SKM-1 (cell line): ENCODE measurements at regions not wholly inside any gene's neighbourhood (a gene's known extent, or its start where the extent isn't known, plus 50 kb on each side); places are given as distances from the start of the nearest gene placed in this dataset.

Source experiments
- DNase-seq: peaks from one replicate; lab custom pipeline; 2025; ENCODE audit not compliant: unreplicated experiment; lab: John Stamatoyannopoulos, UW

DNA sequence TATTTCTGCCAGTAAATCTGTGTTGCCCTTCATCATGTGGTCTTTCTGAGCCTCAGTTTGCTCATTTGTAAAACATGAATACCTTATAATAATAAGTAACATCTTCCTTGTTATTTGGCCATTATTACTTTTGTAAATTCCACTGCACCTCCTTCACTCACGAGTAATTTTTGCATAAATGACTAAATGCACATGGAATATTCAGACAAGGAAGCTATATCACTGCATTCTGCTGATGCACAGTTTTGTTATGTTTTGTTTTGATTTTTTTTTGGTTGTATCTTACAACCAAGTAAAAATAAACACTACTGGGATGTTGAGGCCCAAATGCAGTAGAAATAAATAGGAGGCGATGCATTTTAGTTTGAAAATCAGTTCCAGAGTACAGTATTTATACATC lies 185.3 kb upstream of the POU3F3 start:
- DNase-seq, result no peak

DNA sequence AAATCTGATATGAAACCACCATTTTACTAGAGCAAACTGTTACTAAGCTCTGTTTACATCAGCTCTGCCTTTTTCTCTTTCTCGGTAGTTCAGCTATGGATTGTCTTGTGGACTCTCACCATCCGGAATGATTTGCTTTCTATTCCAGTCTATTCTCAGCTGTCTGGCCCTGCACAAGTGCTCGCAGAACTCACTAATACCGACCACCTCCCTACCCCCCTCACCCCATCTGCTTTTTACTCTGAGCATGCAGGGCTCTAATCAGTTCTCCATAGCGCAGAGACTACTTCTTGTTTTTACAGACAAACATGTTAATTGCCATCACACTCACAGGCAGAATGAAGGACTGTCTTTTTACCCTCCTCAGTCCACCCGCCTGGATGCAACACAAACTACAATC lies 180.7 kb upstream of the POU3F3 start:
- no peak for DNase-seq

DNA sequence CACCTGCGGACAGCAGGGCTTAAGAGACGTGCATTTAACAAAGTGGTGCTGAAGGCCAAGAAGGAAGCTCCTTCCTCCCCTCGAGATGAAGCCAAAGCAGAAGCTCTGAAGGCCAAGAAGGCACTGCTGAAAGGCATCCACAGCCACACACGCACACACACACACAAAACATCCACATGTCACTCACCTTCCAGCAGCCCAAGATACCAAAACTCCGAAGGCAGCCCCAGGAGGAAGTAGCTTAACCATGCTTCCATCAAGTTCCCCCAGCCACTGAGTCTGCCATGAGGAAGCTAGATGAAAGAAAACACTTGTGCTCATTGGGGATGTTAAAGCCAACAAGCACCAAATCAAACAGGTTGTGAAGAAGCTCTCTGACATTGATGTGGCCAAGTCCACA lies 175.7 kb upstream of the POU3F3 start:
- no peak for DNase-seq

DNA sequence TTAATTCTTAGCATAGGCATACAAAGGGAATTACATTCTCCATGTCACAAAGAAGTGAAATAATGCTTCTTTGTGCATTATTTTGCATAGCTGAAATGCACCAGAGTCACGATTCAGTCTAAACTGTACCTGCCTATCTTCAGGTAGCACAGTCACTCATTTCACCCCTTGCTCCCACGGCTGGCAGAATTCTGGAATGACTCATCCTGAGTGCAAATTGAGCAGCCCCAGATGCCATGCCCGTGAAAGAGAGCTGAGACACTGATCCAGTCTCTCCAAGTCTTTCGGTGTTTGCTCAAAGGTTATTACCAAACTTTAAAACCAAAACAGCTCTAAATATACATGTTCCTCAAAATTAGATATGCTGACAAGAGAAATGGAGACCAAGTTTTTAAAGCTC lies 168.3 kb upstream of the POU3F3 start:
- DNase-seq, result no peak

DNA sequence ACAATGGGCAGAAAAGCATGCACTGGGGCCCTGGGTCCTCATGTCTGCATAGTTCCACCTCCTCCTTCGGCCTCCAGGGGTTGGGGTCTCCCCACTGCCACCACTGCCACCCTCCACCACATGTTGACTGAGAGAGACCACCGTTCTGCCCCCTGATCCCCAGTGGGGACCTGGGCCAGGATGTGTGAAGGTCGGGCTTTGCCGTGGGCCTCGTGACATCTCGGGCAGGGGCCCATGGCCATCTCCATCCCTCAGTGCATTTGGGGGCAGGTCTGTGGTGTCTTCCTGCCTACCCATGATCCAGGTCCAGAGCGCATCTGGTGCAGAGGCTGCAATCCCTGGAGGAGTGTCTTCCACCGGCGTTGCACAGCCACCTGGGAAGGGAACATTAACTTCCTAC lies 166.8 kb upstream of the POU3F3 start:
- no peak for DNase-seq

DNA sequence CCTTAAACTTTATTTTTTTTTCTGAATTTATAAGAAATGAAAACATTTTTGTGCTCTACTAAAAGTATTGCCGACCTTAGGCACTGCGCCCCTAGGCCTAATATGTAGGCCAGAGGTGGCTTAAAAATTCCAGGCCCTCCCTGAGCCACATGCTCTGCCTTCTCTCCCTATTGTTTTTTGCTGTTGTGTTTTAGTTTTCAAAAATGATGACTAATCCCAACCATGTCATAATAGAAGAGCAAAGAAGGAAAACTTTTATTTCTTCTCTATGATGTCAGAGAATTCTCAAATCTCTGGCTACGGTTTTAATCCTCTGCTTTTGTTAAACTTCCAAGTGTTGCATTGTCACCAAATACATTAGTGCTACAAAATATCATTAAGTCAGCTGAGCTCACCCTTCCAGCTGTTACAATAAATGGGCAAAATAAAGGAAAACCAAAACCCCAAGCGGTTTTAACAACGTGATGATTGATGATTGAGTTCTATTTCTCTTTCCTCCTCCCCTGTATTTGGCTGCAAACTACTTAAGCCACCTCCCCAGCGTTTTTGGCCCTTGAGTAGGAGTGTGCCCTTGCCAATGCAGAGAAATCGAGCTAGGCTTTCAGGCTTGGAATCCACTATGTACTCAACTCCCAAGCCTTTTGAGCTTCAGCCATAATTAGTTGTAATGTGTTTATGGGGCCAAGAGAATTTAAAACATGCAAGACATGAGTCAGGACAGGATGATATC lies 163.5 kb upstream of the POU3F3 start:
- no peak for DNase-seq

DNA sequence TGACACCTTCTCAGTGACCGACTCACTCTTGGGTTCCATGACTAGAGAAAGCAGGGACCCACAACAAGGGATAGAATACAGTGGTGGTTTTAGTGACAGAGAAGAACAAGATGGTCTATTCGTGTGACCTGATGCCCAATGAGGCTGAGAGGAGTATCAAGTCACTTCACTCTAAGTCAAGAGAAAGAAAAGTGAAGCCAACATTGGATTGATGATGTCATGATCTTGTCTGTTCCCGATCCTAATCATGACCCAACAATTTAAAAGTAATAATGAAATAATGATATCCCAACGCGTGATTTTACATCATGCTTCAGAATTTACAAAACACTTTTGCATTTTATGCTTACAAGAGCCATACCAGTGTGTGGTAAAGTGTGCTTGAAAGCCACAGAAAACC lies 155.6 kb upstream of the POU3F3 start:
- DNase-seq, result no peak

DNA sequence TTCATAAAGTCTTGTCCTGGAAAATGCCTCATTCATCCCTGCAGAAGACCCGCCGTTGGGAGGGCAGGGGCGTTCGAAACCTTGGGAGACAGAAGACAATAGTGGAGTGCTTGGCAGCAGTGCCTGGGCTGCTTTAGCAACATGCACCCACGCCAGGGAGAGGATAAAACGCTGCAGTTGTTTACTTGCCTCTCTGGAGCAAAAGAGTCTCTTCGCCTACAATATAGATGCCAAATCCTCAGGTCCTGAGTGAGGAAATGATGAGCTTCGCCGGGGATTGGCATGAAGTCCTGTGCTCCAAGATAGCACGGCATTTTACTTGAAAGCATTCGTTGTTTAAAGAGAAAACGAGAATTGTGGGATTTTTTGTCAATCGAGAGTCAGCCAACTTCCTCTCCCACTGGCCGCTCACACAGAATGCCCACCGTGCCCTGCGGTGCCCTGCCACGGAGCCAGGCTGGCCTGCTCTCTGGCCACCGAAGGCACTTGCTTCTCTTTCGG lies 152.5 kb upstream of the POU3F3 start:
- DNase-seq, result no peak

DNA sequence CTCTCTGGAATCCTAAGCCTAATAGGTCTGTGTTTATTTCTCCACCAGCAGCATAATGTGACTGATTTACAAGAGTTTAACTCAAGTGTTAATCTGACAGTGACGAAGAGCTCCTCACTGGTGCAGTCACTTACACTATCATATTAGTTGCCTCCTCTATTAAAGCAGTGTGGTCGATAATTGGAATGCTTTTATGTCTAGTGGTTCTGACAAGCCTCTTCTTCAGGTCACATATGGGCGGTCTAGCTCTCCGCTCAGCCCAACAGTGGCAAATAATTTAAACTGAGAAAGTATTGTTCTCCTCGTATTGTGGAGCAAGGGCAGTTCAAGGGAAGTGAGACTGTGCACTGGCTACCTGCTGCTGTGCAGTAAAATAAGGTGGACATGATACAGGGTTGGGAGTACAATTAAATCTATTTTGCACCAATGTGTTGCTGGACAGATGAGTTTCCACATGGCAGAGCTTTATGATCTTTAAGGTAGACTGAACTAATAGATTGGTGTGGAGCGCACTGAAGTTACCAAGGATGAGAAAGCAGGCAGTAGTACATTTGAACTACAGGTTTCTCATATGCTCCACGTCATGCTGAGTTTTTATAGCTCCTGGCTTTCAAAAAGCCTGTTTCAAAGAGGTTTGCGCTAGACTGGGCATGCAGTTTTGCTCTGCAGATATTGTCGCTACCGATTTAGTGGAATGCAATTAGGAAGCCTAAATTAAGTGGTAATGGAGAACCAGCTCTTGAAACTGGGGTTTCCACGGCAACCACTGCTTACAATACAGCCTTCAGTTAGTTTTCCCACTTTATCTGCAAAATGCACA lies 151.7 kb upstream of the POU3F3 start:
- DNase-seq, result no peak

DNA sequence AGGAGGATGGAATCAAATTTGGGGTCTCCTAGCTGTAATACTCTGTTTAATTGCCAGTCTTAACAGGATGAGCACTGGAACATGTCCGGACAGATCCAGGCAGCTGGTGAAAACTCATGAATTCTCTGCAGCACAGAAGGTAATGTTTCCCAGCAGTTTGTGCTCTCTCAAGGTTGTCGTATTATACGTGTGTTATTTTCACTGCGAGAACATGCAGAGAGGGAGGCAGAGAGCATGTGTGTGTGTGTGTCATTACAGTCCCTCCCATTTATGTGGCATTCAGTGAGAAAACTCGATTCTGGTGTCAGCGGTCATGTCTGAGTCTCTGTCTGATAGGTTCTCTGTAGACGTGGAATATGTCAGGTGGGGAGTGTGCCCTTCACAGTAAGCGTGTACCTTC lies 150.2 kb upstream of the POU3F3 start:
- DNase-seq, result no peak

DNA sequence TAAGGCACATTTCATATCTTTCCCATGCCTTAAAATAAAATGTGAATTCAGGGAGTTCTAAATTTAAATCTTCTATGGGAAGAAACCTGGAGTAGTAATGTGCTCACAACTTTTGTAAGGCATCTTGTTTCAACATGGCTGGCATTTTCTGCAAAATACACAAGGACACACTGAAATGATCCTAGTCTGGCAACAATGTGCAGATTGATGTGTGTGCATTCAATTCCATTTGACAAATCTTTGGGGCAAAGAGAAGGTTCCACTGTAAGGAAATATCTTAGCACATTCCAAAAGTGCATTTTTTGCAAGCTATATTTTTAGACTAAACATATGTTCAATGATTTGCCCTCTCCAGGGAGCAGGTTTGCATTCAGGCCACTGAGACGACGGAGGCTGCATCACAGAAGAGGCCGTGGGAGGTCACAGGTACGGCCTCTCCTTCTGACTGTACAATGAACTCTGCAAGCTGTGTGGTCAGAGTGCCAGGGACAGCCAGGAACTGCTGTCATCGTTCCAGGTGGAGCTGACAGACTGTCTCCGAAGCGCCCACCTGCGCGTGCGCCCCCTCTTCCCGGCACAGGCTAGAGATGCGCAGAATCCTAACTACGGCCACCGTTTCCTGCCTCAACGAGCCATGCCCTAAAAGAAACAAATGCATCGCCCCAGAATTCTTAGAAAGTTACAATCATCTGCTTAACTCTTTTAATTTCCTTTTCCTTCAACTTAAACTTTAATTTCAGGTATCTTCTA lies 149.2 kb upstream of the POU3F3 start:
- DNase-seq, result no peak

DNA sequence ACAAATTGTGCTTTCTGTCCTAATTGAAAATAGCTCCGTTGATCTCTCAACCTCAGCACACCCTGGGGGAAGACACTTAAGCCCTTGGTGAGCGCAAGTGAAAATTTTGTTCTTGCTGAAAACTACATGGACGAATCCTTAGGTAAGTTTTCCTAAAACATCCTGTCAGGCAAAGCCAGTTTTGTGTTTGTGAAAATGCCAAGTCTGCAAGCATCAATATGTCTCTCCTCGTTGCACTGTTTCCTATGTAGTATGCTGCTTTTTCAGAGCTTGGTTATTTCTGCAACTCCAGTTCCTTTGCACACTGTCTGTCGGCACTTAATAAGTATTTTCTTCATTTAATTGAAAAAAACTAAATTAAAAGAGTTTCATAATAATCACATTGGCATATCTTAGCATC lies 146.9 kb upstream of the POU3F3 start:
- DNase-seq, result no peak

DNA sequence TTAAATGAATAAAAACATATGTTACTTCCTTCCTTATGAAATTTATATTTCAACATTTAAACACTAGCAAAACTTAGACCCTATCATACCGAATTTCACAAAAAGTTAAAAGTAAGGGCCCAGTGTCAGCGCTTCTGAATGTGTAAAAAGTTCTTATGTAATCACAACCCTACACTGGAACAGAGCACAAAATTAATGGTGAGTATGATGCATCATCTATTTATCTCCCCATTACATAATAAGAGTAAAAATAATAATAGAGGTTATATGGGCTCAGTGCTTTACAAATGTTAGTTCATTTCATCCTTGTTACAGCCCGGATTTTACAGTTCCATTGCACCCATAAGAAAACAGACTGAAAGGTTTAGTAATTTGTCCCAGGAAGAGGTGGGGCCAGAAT lies 144.9 kb upstream of the POU3F3 start:
- no peak for DNase-seq

DNA sequence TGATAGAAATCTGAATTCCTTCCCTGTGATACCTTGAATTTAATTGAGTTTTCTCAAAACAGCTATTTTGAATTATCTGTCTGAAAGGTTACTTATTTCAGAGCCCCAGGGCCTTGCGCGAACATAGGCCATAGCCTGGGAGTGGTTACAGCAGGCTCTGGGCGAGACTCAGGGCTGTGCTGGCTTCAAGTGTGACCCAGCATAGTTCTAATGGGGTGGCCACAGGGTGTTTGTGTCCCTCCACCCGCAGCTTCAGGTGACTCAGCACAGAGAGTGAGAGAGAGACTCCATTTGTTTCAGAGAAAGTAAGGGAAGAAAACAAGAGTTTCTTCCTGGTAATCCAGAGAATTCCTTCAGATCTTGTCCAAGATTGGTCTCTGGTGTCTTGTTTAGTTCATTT lies 137.9 kb upstream of the POU3F3 start:
- DNase-seq, result no peak

DNA sequence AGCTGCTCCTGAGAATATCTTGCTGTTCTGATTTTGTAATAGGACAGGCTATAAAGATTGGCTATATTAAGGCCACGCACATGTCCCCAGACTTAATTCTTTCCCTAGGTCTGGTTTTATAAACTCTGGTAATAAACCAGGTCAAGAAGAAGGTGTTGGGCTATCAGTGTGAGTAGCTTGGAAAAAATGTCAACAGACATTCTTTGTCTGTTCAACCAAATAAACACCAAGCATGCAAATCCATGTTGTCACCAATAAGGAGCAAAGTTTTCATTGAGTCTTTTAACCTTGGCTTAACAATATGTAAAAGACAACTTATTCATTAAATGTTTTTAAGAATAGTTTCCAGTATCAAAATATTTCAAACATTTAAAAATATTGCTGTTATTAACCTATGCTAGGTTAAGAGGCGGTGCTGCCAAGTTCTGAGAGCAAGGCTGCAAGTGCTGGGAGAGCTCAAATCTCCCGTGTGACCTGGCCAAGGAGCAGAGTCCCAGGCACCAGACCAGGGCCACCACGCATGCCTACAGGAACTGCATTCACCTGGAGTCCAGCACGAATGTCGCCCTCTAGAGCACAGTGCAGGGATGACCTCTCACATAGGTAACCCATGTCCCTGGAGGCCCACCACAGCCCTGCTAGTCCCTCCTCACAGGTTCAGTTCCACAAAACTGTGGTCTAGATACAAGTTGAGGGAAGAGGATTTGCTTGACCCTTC lies 120.5 kb upstream of the POU3F3 start:
- peak; percentile 1 for DNase-seq

DNA sequence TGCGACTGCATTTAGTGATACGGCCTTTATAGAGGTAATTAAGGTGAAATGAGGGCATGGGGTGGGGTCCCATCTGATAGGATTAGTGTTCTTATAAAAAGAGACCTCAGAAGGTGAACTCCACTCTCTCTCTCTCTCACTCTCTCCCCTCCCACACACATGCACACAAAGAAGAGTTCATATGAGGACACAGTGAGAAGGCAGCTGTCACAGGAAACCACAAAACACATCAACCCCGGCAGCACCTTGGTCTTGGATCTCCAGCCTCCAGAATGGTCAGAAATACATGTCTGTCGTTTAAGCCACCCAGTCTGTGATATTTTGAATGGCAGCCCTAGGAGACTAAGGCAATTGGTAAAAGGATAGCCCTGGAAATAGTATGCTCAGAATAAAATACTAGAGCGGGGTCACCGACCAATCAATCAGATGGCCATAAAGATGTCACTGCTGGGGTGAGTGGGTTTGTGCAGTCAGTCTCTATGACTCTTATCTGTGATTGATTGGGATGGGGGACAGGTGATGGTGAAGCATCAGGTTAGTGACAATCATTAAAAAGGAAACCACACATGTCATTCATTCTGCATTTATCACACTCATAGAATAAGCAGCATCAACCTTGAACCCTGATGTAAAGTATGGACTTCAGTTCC lies 118.9 kb upstream of the POU3F3 start:
- no peak for DNase-seq

DNA sequence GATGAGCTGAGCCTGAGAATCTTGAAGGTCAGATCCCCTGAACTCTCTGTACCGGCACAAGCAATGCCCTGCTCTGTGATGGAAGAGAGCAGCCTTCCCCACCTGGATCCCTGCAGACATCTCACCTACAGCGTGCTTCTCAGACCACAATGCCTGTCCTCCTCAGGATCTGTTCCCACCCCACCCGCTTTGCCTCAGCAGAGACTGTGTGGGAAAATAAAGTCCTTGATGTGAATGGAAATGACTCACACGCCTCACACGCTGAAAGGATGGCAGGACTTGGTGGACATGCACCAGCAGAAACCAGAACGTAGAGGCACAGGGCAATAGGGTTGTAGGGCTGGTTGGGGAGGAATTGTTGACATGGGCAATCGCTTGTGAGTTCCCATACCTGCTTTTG lies 117.9 kb upstream of the POU3F3 start:
- DNase-seq, result no peak

DNA sequence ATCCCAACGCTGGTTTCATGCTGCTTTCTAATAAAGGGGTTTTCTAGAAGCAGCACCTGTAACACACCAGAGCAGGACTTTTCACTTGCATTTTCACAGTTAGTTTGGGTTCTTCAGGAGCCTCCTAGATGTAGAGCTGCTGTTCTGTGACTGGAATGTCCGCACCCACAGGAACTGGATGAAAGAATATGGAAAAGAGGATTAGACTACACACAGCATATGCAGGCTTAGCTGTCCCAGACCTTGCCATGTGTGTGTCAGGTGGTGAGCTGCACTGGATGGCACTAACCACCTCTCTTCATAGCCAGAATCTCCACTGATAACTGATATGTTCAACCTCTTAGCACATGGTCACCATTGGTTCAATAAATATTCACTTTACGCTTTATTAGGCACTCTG lies 112.1 kb upstream of the POU3F3 start:
- DNase-seq, result no peak

DNA sequence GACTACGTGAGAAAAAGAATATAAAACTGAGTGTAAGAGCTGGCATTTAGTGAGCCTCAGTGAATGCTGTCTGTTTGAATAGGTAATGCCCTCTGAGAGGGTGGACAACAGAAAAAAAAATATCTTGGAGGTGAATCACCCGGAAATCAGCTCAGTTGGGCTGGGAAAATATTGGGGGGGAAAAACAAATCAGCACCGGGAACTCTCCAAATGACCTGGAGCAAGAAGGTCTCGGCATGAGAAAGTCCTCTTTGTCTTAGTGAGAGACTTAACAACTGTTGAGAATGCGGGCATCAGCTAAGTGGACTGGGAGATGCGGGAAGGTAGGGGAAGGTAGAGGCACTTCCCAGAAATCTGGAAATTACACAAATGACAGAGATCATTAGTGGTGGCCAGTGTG lies 109.4 kb upstream of the POU3F3 start:
- no peak for DNase-seq

DNA sequence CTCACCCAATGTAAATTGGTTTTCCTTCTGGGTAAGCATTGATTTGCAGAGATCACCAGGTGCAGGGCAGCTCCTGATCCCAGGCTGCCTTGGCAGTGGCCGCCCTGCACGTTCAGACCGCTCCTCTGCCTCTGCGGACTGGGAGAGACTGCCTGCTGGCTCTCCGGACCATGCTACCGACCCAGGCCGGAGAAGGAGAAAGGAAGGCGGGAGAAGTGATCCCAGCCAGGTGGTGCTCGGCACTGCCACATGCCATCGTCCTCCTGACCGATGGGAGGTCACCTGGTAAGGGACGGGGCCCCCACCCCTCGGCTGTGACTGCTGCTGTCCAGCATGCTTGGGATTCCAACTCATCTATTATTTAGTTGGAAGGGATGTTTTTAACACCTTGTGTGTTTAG lies 108.1 kb upstream of the POU3F3 start:
- no peak for DNase-seq

DNA sequence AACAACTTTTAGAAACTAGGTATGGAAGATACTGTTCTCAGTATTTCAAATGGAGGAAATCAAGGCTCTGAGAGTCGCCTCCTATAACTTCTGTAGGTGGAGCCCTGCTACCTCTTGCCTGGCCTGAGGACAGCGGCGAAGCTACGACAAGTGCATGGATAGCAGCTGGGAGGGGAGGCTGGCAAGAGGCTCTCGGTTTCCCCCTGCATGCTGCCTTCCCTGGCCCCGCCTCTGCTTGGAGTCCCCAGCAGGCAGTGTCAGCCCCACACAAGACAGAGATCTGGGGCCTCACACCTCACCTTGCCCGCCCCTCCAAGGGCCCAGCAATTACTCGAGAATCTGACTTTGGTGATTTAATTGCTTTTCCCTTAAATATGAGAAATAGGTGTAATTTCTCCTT lies 107.6 kb upstream of the POU3F3 start:
- no peak for DNase-seq
